ENCODE measurements at regions not wholly inside any gene's neighbourhood (a gene's known extent, or its start where the extent isn't known, plus 50 kb on each side); places are given as distances from the start of the nearest gene placed in this dataset.

GRCh38 chr21:34274001-34274400, 89.8 kb upstream of the KCNE2 start:
- no peak for TF ChIP-seq TSHZ2 (CRISPR knock-in tag; IDR thresholded peaks at IDR 0.05)
- TF ChIP-seq TOX (CRISPR knock-in tag; IDR thresholded peaks at IDR 0.05; ENCODE audit: borderline replicate concordance) = no peak
- no peak for TF ChIP-seq GLIS3 (CRISPR knock-in tag; IDR thresholded peaks at IDR 0.05)
- no peak for TF ChIP-seq SNAI2 (CRISPR knock-in tag; IDR thresholded peaks at IDR 0.05)
- no peak for TF ChIP-seq ZFP3 (CRISPR knock-in tag; IDR thresholded peaks at IDR 0.05)
- no peak for TF ChIP-seq CSDC2 (CRISPR knock-in tag; IDR thresholded peaks at IDR 0.05)
- TF ChIP-seq PPARA (CRISPR knock-in tag; IDR thresholded peaks at IDR 0.05; ENCODE audit: borderline replicate concordance) = no peak
- TF ChIP-seq ZNF8 (CRISPR knock-in tag; IDR thresholded peaks at IDR 0.05) = no peak
- ATAC-seq = no peak

- no peak for ATAC-seq
- TF ChIP-seq ISL1 (CRISPR knock-in tag; IDR thresholded peaks at IDR 0.05) = no peak
- TF ChIP-seq ZNF70 (CRISPR knock-in tag; IDR thresholded peaks at IDR 0.05) = no peak
- TF ChIP-seq CREB5 (CRISPR knock-in tag; IDR thresholded peaks at IDR 0.05; ENCODE audit: low read depth) = no peak
Observed at GRCh38 chr21:34276711-34277425, 86.9 kb upstream of the KCNE2 start.

- TF ChIP-seq TSHZ2 (CRISPR knock-in tag; IDR thresholded peaks at IDR 0.05) (no peak), GLIS3 (CRISPR knock-in tag; IDR thresholded peaks at IDR 0.05) (no peak), PATZ1 (CRISPR knock-in tag; IDR thresholded peaks at IDR 0.05; ENCODE audit: borderline replicate concordance) (no peak), CSDC2 (CRISPR knock-in tag; IDR thresholded peaks at IDR 0.05) (no peak), RARB (CRISPR knock-in tag; IDR thresholded peaks at IDR 0.05) (no peak)
- ATAC-seq = no peak
Observed at GRCh38 chr21:34278451-34278850, 85.4 kb upstream of the KCNE2 start.

GRCh38 chr21:34279285-34279684, 84.5 kb upstream of the KCNE2 start:
- TF ChIP-seq ZNF70 (CRISPR knock-in tag; IDR thresholded peaks at IDR 0.05) (no peak), ESRRG (CRISPR knock-in tag; IDR thresholded peaks at IDR 0.05) (no peak), ZFP30 (CRISPR knock-in tag; IDR thresholded peaks at IDR 0.05) (no peak), SNAI2 (CRISPR knock-in tag; IDR thresholded peaks at IDR 0.05) (no peak), ARNTL (CRISPR knock-in tag; IDR thresholded peaks at IDR 0.05; ENCODE audit: borderline replicate concordance, low read depth) (no peak), ZC3H10 (CRISPR knock-in tag; IDR thresholded peaks at IDR 0.05) (no peak), CSRNP3 (CRISPR knock-in tag; IDR thresholded peaks at IDR 0.05) (no peak), BACH2 (CRISPR knock-in tag; IDR thresholded peaks at IDR 0.05; ENCODE audit: borderline replicate concordance) (no peak), CREB5 (CRISPR knock-in tag; IDR thresholded peaks at IDR 0.05; ENCODE audit: low read depth) (no peak), GLIS3 (CRISPR knock-in tag; IDR thresholded peaks at IDR 0.05) (no peak)
- no peak for ATAC-seq

Data from SK-N-SH treated with all-trans-retinoic acid at 6 μM for 48 hours (cell line).